GM23248 (cell line): ENCODE measurements at regions not wholly inside any gene's neighbourhood (a gene's known extent, or its start where the extent isn't known, plus 50 kb on each side); places are given as distances from the start of the nearest gene placed in this dataset.

ENCODE experiments used
- DNase-seq: peaks from one replicate; pipeline ENCODE4 v3.0.0-alpha.2; 2015
- H2AFZ ChIP-seq: fragments of 200-600 bp; sonication (generic); 2 replicates; pipeline ENCODE4 v1.6.1; 2016; ENCODE audit warnings: antibody characterized with exemption
- H3F3A ChIP-seq: fragments of 200-600 bp; sonication (generic); 2 replicates; pipeline ENCODE4 v1.6.1; 2016; ENCODE audit warnings: mild to moderate bottlenecking, antibody characterized with exemption, mixed run types; ENCODE audit not compliant: insufficient read depth
- H3K27ac ChIP-seq: fragments of 200-600 bp; sonication (generic); 2 replicates; pipeline ENCODE4 v1.5.1; 2016; ENCODE audit warnings: mild to moderate bottlenecking
- H3K27me3 ChIP-seq: fragments of 200-600 bp; sonication (generic); replicated peaks from 2 replicates; pipeline ENCODE4 v1.6.1; 2016; ENCODE audit warnings: mild to moderate bottlenecking; ENCODE audit not compliant: insufficient read depth
- H3K36me3 ChIP-seq: fragments of 200-600 bp; sonication (generic); 2 replicates; pipeline ENCODE4 v1.6.1; 2016; ENCODE audit warnings: low read depth, mild to moderate bottlenecking
- H3K4me1 ChIP-seq: fragments of 200-600 bp; sonication (generic); 2 replicates; pipeline ENCODE4 v1.6.1; 2016; ENCODE audit warnings: mild to moderate bottlenecking; ENCODE audit not compliant: insufficient read depth
- H3K4me2 ChIP-seq: fragments of 200-600 bp; sonication (generic); one replicate; pipeline ENCODE4 v1.6.1; 2016; ENCODE audit warnings: mild to moderate bottlenecking; ENCODE audit not compliant: unreplicated experiment
- H3K4me3 ChIP-seq: fragments of 200-600 bp; sonication (generic); 2 replicates; pipeline ENCODE4 v1.5.1; 2016; ENCODE audit warnings: mild to moderate bottlenecking
- H3K79me2 ChIP-seq: fragments of 200-600 bp; sonication (generic); 2 replicates; pipeline ENCODE4 v1.6.1; 2016; ENCODE audit warnings: mild to moderate bottlenecking; ENCODE audit not compliant: insufficient read depth
- H3K9ac ChIP-seq: fragments of 200-600 bp; sonication (generic); 2 replicates; pipeline ENCODE4 v1.6.1; 2016; ENCODE audit warnings: mild to moderate bottlenecking
- H3K9me2 ChIP-seq: fragments of 200-600 bp; sonication (generic); 2 replicates; pipeline ENCODE4 v1.6.1; 2016; ENCODE audit warnings: mixed run types, mild to moderate bottlenecking, moderate library complexity; ENCODE audit not compliant: insufficient read depth
- H3K9me3 ChIP-seq: fragments of 200-600 bp; sonication (generic); one replicate; pipeline ENCODE4 v1.6.1; 2017; ENCODE audit warnings: low read depth
- H4K20me1 ChIP-seq: fragments of 200-600 bp; sonication (generic); 2 replicates; pipeline ENCODE4 v1.6.0; 2016; ENCODE audit not compliant: insufficient read depth
- EZH2 ChIP-seq: fragments of 200-600 bp; sonication (generic); IDR thresholded peaks from 2 replicates; pipeline ENCODE4 v1.6.1; 2018; ENCODE audit warnings: antibody characterized with exemption, mild to moderate bottlenecking; ENCODE audit not compliant: insufficient read depth, poor library complexity, severe bottlenecking
- EZH2phosphoT487 ChIP-seq: fragments of 200-600 bp; sonication (generic); IDR thresholded peaks from 2 replicates; pipeline ENCODE4 v1.6.1; 2018; ENCODE audit warnings: antibody characterized with exemption, moderate library complexity, mild to moderate bottlenecking, low read depth; ENCODE audit not compliant: insufficient read depth
- WGBS, 2 experiments: methylation state at CpG; one replicate each; pipeline ENCODE4 v1.1.6; 2015 to 2017; ENCODE audit warnings: low lambda C conversion rate in 2 of 2, low coverage in 1 of 2; ENCODE audit errors: missing lambda C conversion rate in 2 of 2; 5-methylcytosine and 5-hydroxymethylcytosine counted together
- in situ Hi-C: fragments of 300-500 bp; cut with MboI; formaldehyde crosslinking; loops from 2 replicates; pipeline ENCODE4 v1.15.0; 2020

GRCh38 chr6:62392291-62392690, 106.3 kb upstream of the KHDRBS2 start:
- H3K36me3 ChIP-seq, result no peaks in the 10 kb centered on the region
- H3K9me3 ChIP-seq, result no peaks in the 10 kb centered on the region
- no peaks in the 10 kb centered on the region for H3F3A ChIP-seq
- H3K9ac ChIP-seq, result no peak overlapping the region
- no peaks in the 10 kb centered on the region for H4K20me1 ChIP-seq
- in situ Hi-C loops, result no loop called here
- no peak overlapping the region for H3K27ac ChIP-seq
- H3K4me3 ChIP-seq, result no peak overlapping the region
- H2AFZ ChIP-seq, result no peak overlapping the region
- 16 to 28% methylated on average over 3 of the region's 3 CpGs for WGBS, 2 experiments
- no peak for DNase-seq
- no peaks in the 10 kb centered on the region for H3K9me2 ChIP-seq
- H3K27me3 ChIP-seq, result no peaks in the 10 kb centered on the region
- no peaks in the 10 kb centered on the region for H3K79me2 ChIP-seq
- TF ChIP-seq EZH2 (no peak), EZH2phosphoT487 (no peak)
- no peaks in the 10 kb centered on the region for H3K4me1 ChIP-seq
- no peak overlapping the region for H3K4me2 ChIP-seq

- Histone ChIP-seq H2AFZ (no peak overlapping the region), H3F3A (no peaks in the 10 kb centered on the region), H3K79me2 (no peaks in the 10 kb centered on the region), H3K4me1 (no peaks in the 10 kb centered on the region), H3K9ac (no peak overlapping the region), H3K36me3 (no peaks in the 10 kb centered on the region), H3K9me3 (no peaks in the 10 kb centered on the region), H3K9me2 (no peaks in the 10 kb centered on the region), H4K20me1 (no peaks in the 10 kb centered on the region), H3K4me2 (no peak overlapping the region), H3K27me3 (no peaks in the 10 kb centered on the region), H3K4me3 (no peak overlapping the region), H3K27ac (no peak overlapping the region)
- in situ Hi-C loops, result no loop called here
- DNase-seq, result no peak
- WGBS, 2 experiments, result 32 to 42% methylated on average over 2 of the region's 2 CpGs
- TF ChIP-seq EZH2phosphoT487, result no peak
- no peak for TF ChIP-seq EZH2
Observed at GRCh38 chr6:62391358-62391757, 105.3 kb upstream of the KHDRBS2 start.

GRCh38 chr6:62390401-62390800, 104.4 kb upstream of the KHDRBS2 start:
- Histone ChIP-seq H3K9ac (no peak overlapping the region), H3K4me2 (no peak overlapping the region), H2AFZ (no peak overlapping the region), H3K27ac (no peak overlapping the region), H3F3A (no peaks in the 10 kb centered on the region), H3K79me2 (no peaks in the 10 kb centered on the region), H3K9me2 (no peaks in the 10 kb centered on the region), H3K27me3 (no peaks in the 10 kb centered on the region), H3K9me3 (peaks cover under 1% of the 10 kb centered on the region), H4K20me1 (no peaks in the 10 kb centered on the region), H3K4me3 (no peak overlapping the region), H3K4me1 (no peaks in the 10 kb centered on the region), H3K36me3 (no peaks in the 10 kb centered on the region)
- TF ChIP-seq EZH2phosphoT487 (no peak), EZH2 (no peak)
- in situ Hi-C loops, result no loop called here
- no peak for DNase-seq

- WGBS, 2 experiments, result 4 to 6% methylated on average over 4 of the region's 4 CpGs
Observed at GRCh38 chr6:62371453-62372210, 85.6 kb upstream of the KHDRBS2 start.

GRCh38 chr6:62367601-62368000, 81.6 kb upstream of the KHDRBS2 start:
- WGBS, 2 experiments, result 37 to 38% methylated on average over 5 of the region's 5 CpGs
- Histone ChIP-seq H3K36me3 (no peaks in the 10 kb centered on the region), H3K79me2 (no peaks in the 10 kb centered on the region), H2AFZ (no peak overlapping the region), H3K27me3 (no peaks in the 10 kb centered on the region), H3K4me3 (no peak overlapping the region), H3K27ac (no peak overlapping the region), H3K9me3 (no peaks in the 10 kb centered on the region), H3K9me2 (no peaks in the 10 kb centered on the region), H3K4me1 (no peaks in the 10 kb centered on the region), H3K4me2 (no peak overlapping the region), H4K20me1 (no peaks in the 10 kb centered on the region), H3F3A (no peaks in the 10 kb centered on the region), H3K9ac (no peak overlapping the region)
- no peak for TF ChIP-seq EZH2
- TF ChIP-seq EZH2phosphoT487, result no peak
- DNase-seq, result no peak
- in situ Hi-C loops, result no loop called here

More at GRCh38 chr6:62371453-62372210, 85.6 kb upstream of the KHDRBS2 start:
- no peak for DNase-seq
- no peaks in the 10 kb centered on the region for H3K36me3 ChIP-seq
- no peak overlapping the region for H3K9ac ChIP-seq
- in situ Hi-C loops, result no loop called here
- H3K4me3 ChIP-seq, result no peak overlapping the region
- no peaks in the 10 kb centered on the region for H3K27me3 ChIP-seq
- H3K4me2 ChIP-seq, result no peak overlapping the region
- TF ChIP-seq EZH2phosphoT487, result no peak
- H3K9me3 ChIP-seq, result no peaks in the 10 kb centered on the region
- no peak overlapping the region for H3K27ac ChIP-seq
- no peaks in the 10 kb centered on the region for H3K9me2 ChIP-seq
- no peaks in the 10 kb centered on the region for H3K79me2 ChIP-seq
- no peaks in the 10 kb centered on the region for H4K20me1 ChIP-seq
- H3K4me1 ChIP-seq, result no peaks in the 10 kb centered on the region
- H2AFZ ChIP-seq, result no peak overlapping the region
- no peaks in the 10 kb centered on the region for H3F3A ChIP-seq
